ENCODE measurements at regions not wholly inside any gene's neighbourhood (a gene's known extent, or its start where the extent isn't known, plus 50 kb on each side); places are given as distances from the start of the nearest gene placed in this dataset.

DNA sequence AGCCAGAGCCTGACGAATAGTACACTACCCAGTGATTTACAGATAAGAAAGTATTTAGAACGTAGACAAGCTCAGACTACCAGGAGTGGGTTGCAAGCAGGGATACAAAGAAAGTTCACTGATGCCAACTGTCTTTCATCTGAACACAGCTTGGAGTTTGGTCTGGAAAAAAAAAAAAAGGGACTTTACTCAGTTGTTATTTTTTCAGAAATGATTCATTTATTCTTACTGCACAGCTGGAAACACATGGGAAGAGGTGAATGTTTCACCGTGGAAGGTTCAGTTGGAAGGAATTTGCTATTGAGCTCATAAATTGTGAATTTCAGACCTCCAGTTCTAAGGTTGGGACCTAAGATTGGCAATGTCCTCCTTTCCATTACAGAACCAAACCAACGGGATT, 259.7 kb downstream of the ETAA1 start:
- TF ChIP-seq, protein P1, sequence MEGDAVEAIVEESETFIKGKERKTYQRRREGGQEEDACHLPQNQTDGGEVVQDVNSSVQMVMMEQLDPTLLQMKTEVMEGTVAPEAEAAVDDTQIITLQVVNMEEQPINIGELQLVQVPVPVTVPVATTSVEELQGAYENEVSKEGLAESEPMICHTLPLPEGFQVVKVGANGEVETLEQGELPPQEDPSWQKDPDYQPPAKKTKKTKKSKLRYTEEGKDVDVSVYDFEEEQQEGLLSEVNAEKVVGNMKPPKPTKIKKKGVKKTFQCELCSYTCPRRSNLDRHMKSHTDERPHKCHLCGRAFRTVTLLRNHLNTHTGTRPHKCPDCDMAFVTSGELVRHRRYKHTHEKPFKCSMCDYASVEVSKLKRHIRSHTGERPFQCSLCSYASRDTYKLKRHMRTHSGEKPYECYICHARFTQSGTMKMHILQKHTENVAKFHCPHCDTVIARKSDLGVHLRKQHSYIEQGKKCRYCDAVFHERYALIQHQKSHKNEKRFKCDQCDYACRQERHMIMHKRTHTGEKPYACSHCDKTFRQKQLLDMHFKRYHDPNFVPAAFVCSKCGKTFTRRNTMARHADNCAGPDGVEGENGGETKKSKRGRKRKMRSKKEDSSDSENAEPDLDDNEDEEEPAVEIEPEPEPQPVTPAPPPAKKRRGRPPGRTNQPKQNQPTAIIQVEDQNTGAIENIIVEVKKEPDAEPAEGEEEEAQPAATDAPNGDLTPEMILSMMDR (IDR thresholded peaks at IDR 0.05; ENCODE audit: control extremely low read depth, extremely low read depth) = no peak
- 74 to 84% methylated on average over 4 of the region's 4 CpGs for WGBS, 2 donors
- H3K9ac ChIP-seq (ENCODE audit: insufficient read depth in 1 of 2, low read length in 2 of 2) = no peak overlapping the region
- peaks cover 0 to 6% (median 0%) of the 10 kb centered on the region in 5 donors for H3K4me1 ChIP-seq (ENCODE audit: control insufficient read depth in 5 of 5, insufficient read depth in 5 of 5, low read length in 5 of 5)
- H3K9me3 ChIP-seq (ENCODE audit: control insufficient read depth in 4 of 4, insufficient read depth in 3 of 4, low read length in 3 of 4) = no peaks in the 10 kb centered on the region
- no peak overlapping the region for H3K4me3 ChIP-seq
- H3K27ac ChIP-seq (ENCODE audit: low read depth in 1 of 2, low read length in 1 of 2) = no peak overlapping the region
- no peak for DNase-seq
- no peaks in the 10 kb centered on the region for H3K36me3 ChIP-seq (ENCODE audit: control insufficient read depth in 4 of 4, insufficient read depth in 4 of 4, low read length in 4 of 4)
- no peaks in the 10 kb centered on the region for H3K27me3 ChIP-seq (ENCODE audit: control insufficient read depth in 3 of 3, insufficient read depth in 3 of 3, low read length in 2 of 3)
- no peak for ATAC-seq (ENCODE audit: insufficient read depth, low FRiP score)

- no peaks in the 10 kb centered on the region for H3K27me3 ChIP-seq (ENCODE audit: control insufficient read depth in 3 of 3, insufficient read depth in 3 of 3, low read length in 2 of 3)
- no peak overlapping the region for H3K27ac ChIP-seq (ENCODE audit: low read depth in 1 of 2, low read length in 1 of 2)
- H3K4me3 ChIP-seq = no peak overlapping the region
- no peak overlapping the region for H3K9ac ChIP-seq (ENCODE audit: insufficient read depth in 1 of 2, low read length in 2 of 2)
- TF ChIP-seq, protein P1 (IDR thresholded peaks at IDR 0.05; ENCODE audit: control extremely low read depth, extremely low read depth) = no peak
- H3K4me1 ChIP-seq (ENCODE audit: control insufficient read depth in 5 of 5, insufficient read depth in 5 of 5, low read length in 5 of 5) = no peaks in the 10 kb centered on the region
- no peaks in the 10 kb centered on the region for H3K9me3 ChIP-seq (ENCODE audit: control insufficient read depth in 4 of 4, insufficient read depth in 3 of 4, low read length in 3 of 4)
- DNase-seq (no peak), ATAC-seq (ENCODE audit: insufficient read depth, low FRiP score) (no peak)
- no peaks in the 10 kb centered on the region for H3K36me3 ChIP-seq (ENCODE audit: control insufficient read depth in 4 of 4, insufficient read depth in 4 of 4, low read length in 4 of 4)
These were observed 261.7 kb downstream of the ETAA1 start for GRCh38 chr2:67658820-67659219.

- TF ChIP-seq, protein P1 (IDR thresholded peaks at IDR 0.05; ENCODE audit: control extremely low read depth, extremely low read depth) = no peak
- WGBS, 2 donors = 91 to 95% methylated on average over 4 of the region's 4 CpGs
- ATAC-seq (ENCODE audit: insufficient read depth, low FRiP score) = no peak
These were observed 263.0 kb downstream of the ETAA1 start for GRCh38 chr2:67660015-67660602.

DNA sequence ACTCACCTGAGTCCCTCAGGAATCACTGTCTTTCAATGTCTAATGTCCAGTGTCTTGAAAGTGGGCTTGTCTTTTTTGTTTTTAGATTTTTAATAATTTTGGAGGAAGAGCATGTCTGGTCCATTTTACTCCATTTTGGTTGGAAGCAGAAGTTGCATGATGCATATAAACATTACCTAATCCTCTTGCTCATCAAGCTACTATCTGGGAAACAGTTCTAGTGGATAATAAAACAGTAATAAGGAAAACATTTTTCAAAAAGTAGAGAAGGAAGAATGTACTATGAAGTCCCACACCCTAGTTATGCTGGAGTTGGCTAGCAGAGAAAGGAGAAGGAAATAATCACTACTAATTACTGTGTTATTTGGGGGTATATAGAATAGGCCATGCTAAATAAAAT, 263.7 kb downstream of the ETAA1 start:
- Histone ChIP-seq H3K36me3 (ENCODE audit: control insufficient read depth in 4 of 4, insufficient read depth in 4 of 4, low read length in 4 of 4) (no peaks in the 10 kb centered on the region), H3K9ac (ENCODE audit: insufficient read depth in 1 of 2, low read length in 2 of 2) (no peak overlapping the region), H3K4me3 (no peak overlapping the region), H3K27ac (ENCODE audit: low read depth in 1 of 2, low read length in 1 of 2) (no peak overlapping the region), H3K4me1 (ENCODE audit: control insufficient read depth in 5 of 5, insufficient read depth in 5 of 5, low read length in 5 of 5) (no peaks in the 10 kb centered on the region), H3K27me3 (ENCODE audit: control insufficient read depth in 3 of 3, insufficient read depth in 3 of 3, low read length in 2 of 3) (no peaks in the 10 kb centered on the region), H3K9me3 (ENCODE audit: control insufficient read depth in 4 of 4, insufficient read depth in 3 of 4, low read length in 3 of 4) (no peaks in the 10 kb centered on the region)
- ATAC-seq (ENCODE audit: insufficient read depth, low FRiP score) = no peak
- no peak for DNase-seq
- TF ChIP-seq, protein P1 (IDR thresholded peaks at IDR 0.05; ENCODE audit: control extremely low read depth, extremely low read depth) = no peak

More at GRCh38 chr2:67660015-67660602, 263.0 kb downstream of the ETAA1 start:
- no peaks in the 10 kb centered on the region for H3K36me3 ChIP-seq (ENCODE audit: control insufficient read depth in 4 of 4, insufficient read depth in 4 of 4, low read length in 4 of 4)
- H3K9ac ChIP-seq (ENCODE audit: insufficient read depth in 1 of 2, low read length in 2 of 2) = no peak overlapping the region
- no peaks in the 10 kb centered on the region for H3K9me3 ChIP-seq (ENCODE audit: control insufficient read depth in 4 of 4, insufficient read depth in 3 of 4, low read length in 3 of 4)
- no peaks in the 10 kb centered on the region for H3K27me3 ChIP-seq (ENCODE audit: control insufficient read depth in 3 of 3, insufficient read depth in 3 of 3, low read length in 2 of 3)
- no peaks in the 10 kb centered on the region for H3K4me1 ChIP-seq (ENCODE audit: control insufficient read depth in 5 of 5, insufficient read depth in 5 of 5, low read length in 5 of 5)
- DNase-seq = no peak
- H3K4me3 ChIP-seq = no peak overlapping the region
- H3K27ac ChIP-seq (ENCODE audit: low read depth in 1 of 2, low read length in 1 of 2) = no peak overlapping the region
